Astrocyte (in vitro differentiated cells and primary cell): ENCODE measurements at regions not wholly inside any gene's neighbourhood (a gene's known extent, or its start where the extent isn't known, plus 50 kb on each side); places are given as distances from the start of the nearest gene placed in this dataset.

Source experiments
- DNase-seq: peaks from one replicate; pipeline ENCODE4 v3.0.0-alpha.2; 2010; ENCODE audit warnings: low read depth
- FAIRE-seq: peaks from 2 replicates; lab custom pipeline; 2011; peaks lifted over from hg19 to GRCh38; lab: Jason Lieb, UNC
- H2AFZ ChIP-seq: 2 replicates; pipeline ENCODE4 v1.6.0; 2012; ENCODE audit warnings: low read depth, low read length, inconsistent platforms
- H3K27ac ChIP-seq: 2 replicates; pipeline ENCODE4 v1.5.1; 2011; ENCODE audit warnings: low read depth, low read length, inconsistent platforms
- H3K27me3 ChIP-seq: 2 replicates; pipeline ENCODE4 v1.6.0; 2011; ENCODE audit warnings: low read length, inconsistent platforms; ENCODE audit not compliant: insufficient read depth
- H3K36me3 ChIP-seq: 2 replicates; pipeline ENCODE4 v1.5.1; 2011; ENCODE audit warnings: low read length, inconsistent platforms; ENCODE audit not compliant: insufficient read depth
- H3K4me1 ChIP-seq: 2 replicates; pipeline ENCODE4 v1.5.1; 2011; ENCODE audit warnings: low read length, inconsistent platforms; ENCODE audit not compliant: insufficient read depth
- H3K4me2 ChIP-seq: 2 replicates; pipeline ENCODE4 v1.6.0; 2012; ENCODE audit warnings: low read length, inconsistent platforms
- H3K4me3 ChIP-seq: 2 replicates; pipeline ENCODE4 v1.5.1; 2011; ENCODE audit warnings: low read depth, mild to moderate bottlenecking, low read length, inconsistent platforms; ENCODE audit not compliant: insufficient read depth
- H3K79me2 ChIP-seq: 2 replicates; pipeline ENCODE4 v1.6.0; 2012; ENCODE audit warnings: mild to moderate bottlenecking, low read length, inconsistent platforms; ENCODE audit not compliant: insufficient read depth
- H3K9ac ChIP-seq: 2 replicates; pipeline ENCODE4 v1.6.0; 2012; ENCODE audit warnings: mild to moderate bottlenecking, low read length, inconsistent platforms
- H3K9me3 ChIP-seq: 2 replicates; pipeline ENCODE4 v1.5.1; 2012; ENCODE audit warnings: low read depth, mild to moderate bottlenecking, low read length, inconsistent platforms; ENCODE audit not compliant: insufficient read depth
- H4K20me1 ChIP-seq: 2 replicates; pipeline ENCODE4 v1.6.0; 2012; ENCODE audit warnings: low read length, inconsistent platforms; ENCODE audit not compliant: insufficient read depth
- H3K27ac Mint-ChIP-seq: one replicate; pipeline ENCODE4 v1.8.0; 2021; ENCODE audit warnings: mild to moderate bottlenecking, mixed read lengths; ENCODE audit not compliant: unreplicated experiment
- H3K27me3 Mint-ChIP-seq: one replicate; pipeline ENCODE4 v1.8.0; 2021; ENCODE audit warnings: low read depth, mixed read lengths; ENCODE audit not compliant: unreplicated experiment
- H3K36me3 Mint-ChIP-seq: one replicate; pipeline ENCODE4 v1.8.0; 2021; ENCODE audit warnings: low read depth, mixed read lengths; ENCODE audit not compliant: unreplicated experiment
- H3K4me1 Mint-ChIP-seq: one replicate; pipeline ENCODE4 v1.8.0; 2021; ENCODE audit warnings: low read depth, mixed read lengths; ENCODE audit not compliant: unreplicated experiment
- H3K4me3 Mint-ChIP-seq: one replicate; pipeline ENCODE4 v1.8.0; 2021; ENCODE audit warnings: mild to moderate bottlenecking, moderate library complexity, mixed read lengths; ENCODE audit not compliant: unreplicated experiment
- H3K9me3 Mint-ChIP-seq: one replicate; pipeline ENCODE4 v1.8.0; 2021; ENCODE audit warnings: mild to moderate bottlenecking, mixed read lengths; ENCODE audit not compliant: unreplicated experiment
- CTCF ChIP-seq: IDR thresholded peaks from 2 replicates; pipeline ENCODE4 v1.5.1; 2011; ENCODE audit warnings: low read depth, mild to moderate bottlenecking, inconsistent platforms, low read length, moderate library complexity; ENCODE audit not compliant: insufficient read depth
- EZH2 ChIP-seq: IDR thresholded peaks from 2 replicates; pipeline ENCODE4 v1.6.1; 2012; ENCODE audit warnings: mild to moderate bottlenecking, low read length, inconsistent platforms; ENCODE audit not compliant: insufficient read depth

GRCh38 chr1:112177314-112177713, 187.8 kb upstream of the KCND3 start:
- H3K4me2 ChIP-seq: no peak overlapping the region
- H3K27ac ChIP-seq: no peak overlapping the region
- no peaks in the 10 kb centered on the region for H3K4me1 ChIP-seq
- no peaks in the 10 kb centered on the region for H4K20me1 ChIP-seq
- no peaks in the 10 kb centered on the region for H3K27me3 ChIP-seq
- no peaks in the 10 kb centered on the region for H3K36me3 Mint-ChIP-seq
- peaks cover 2% of the 10 kb centered on the region for H3K9me3 Mint-ChIP-seq
- FAIRE-seq (no peak), DNase-seq (no peak)
- H3K79me2 ChIP-seq: no peaks in the 10 kb centered on the region
- no peaks in the 10 kb centered on the region for H3K4me1 Mint-ChIP-seq
- no peak overlapping the region for H2AFZ ChIP-seq
- no peak for TF ChIP-seq CTCF
- H3K9ac ChIP-seq: no peak overlapping the region
- H3K4me3 ChIP-seq: no peak overlapping the region
- H3K36me3 ChIP-seq: no peaks in the 10 kb centered on the region
- no peaks in the 10 kb centered on the region for H3K9me3 ChIP-seq
- no peak overlapping the region for H3K4me3 Mint-ChIP-seq
- no peak overlapping the region for H3K27ac Mint-ChIP-seq
- H3K27me3 Mint-ChIP-seq: peaks cover 28% of the 10 kb centered on the region

- Histone ChIP-seq H3K4me3 (no peak overlapping the region), H3K79me2 (no peaks in the 10 kb centered on the region), H3K27ac (no peak overlapping the region), H3K4me1 (no peaks in the 10 kb centered on the region), H3K36me3 (no peaks in the 10 kb centered on the region), H4K20me1 (no peaks in the 10 kb centered on the region), H3K27me3 (no peaks in the 10 kb centered on the region), H3K9me3 (no peaks in the 10 kb centered on the region), H3K4me2 (no peak overlapping the region), H3K9ac (no peak overlapping the region), H2AFZ (no peak overlapping the region)
- Mint-ChIP-seq H3K4me3 (no peak overlapping the region), H3K9me3 (peaks cover 2% of the 10 kb centered on the region), H3K27ac (no peak overlapping the region), H3K27me3 (peaks cover 12% of the 10 kb centered on the region), H3K36me3 (no peaks in the 10 kb centered on the region), H3K4me1 (no peaks in the 10 kb centered on the region)
- FAIRE-seq (no peak), DNase-seq (no peak)
- TF ChIP-seq CTCF: no peak
- TF ChIP-seq EZH2: no peak
These were observed 199.1 kb upstream of the KCND3 start for GRCh38 chr1:112188611-112189010.

GRCh38 chr1:112196008-112196588, 199.9 kb upstream of the CTTNBP2NL start:
- DNase-seq (no peak), FAIRE-seq (no peak)
- H3K9me3 ChIP-seq: no peaks in the 10 kb centered on the region
- H3K36me3 Mint-ChIP-seq: no peaks in the 10 kb centered on the region
- H3K36me3 ChIP-seq: no peaks in the 10 kb centered on the region
- H3K4me3 Mint-ChIP-seq: no peak overlapping the region
- H3K4me3 ChIP-seq: no peak overlapping the region
- H3K27ac Mint-ChIP-seq: no peak overlapping the region
- no peak overlapping the region for H3K4me2 ChIP-seq
- H4K20me1 ChIP-seq: no peaks in the 10 kb centered on the region
- H3K79me2 ChIP-seq: no peaks in the 10 kb centered on the region
- no peak overlapping the region for H2AFZ ChIP-seq
- H3K27ac ChIP-seq: no peak overlapping the region
- no peaks in the 10 kb centered on the region for H3K4me1 Mint-ChIP-seq
- TF ChIP-seq EZH2: no peak
- H3K27me3 ChIP-seq: no peaks in the 10 kb centered on the region
- H3K27me3 Mint-ChIP-seq: no peaks in the 10 kb centered on the region
- no peaks in the 10 kb centered on the region for H3K4me1 ChIP-seq
- H3K9me3 Mint-ChIP-seq: no peaks in the 10 kb centered on the region
- no peak overlapping the region for H3K9ac ChIP-seq
